Retinal pigment epithelial cell (primary cell): ENCODE measurements at regions not wholly inside any gene's neighbourhood (a gene's known extent, or its start where the extent isn't known, plus 50 kb on each side); places are given as distances from the start of the nearest gene placed in this dataset.

Experiments
- DNase-seq: peaks from one replicate; pipeline ENCODE4 v3.0.0-alpha.2; 2010; ENCODE audit warnings: low read depth
- H3K4me3 ChIP-seq: 2 replicates; pipeline ENCODE4 v1.5.1; 2011; ENCODE audit warnings: mild to moderate bottlenecking, low read length, control low read depth, moderate library complexity
- TF ChIP-seq, protein P1 (sequence below): conservative IDR thresholded peaks from 2 replicates; pipeline ENCODE4 v1.5.1; 2011; ENCODE audit warnings: low read depth, low read length, control low read depth, inconsistent platforms

DNA sequence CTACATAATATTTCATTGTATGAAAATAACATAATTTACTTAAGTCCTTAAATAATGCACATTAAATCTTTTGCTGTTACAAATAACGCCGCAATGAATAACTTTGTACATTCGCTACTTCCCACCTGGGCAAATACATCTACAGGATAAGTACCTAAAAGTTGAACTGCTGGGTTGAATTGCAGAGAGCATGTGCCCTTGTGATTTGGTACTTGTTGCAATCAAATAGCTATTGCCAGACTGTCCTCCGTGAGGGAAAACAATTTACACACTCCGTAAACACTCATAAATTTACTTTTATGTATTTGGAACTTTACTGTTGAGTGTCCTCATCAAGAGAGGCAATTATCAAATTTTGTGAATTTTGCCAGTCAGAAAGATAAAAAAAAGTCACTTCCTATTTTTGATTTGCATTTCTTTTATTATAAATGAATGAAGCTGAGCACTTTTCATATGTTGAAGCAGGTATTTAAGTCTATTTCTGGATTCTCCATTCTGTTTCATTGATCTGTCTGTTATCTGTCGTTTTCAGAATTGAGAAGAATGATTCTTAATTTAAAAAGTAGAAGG, 140.8 kb upstream of the SERTAD2 start:
- no peak overlapping the region for H3K4me3 ChIP-seq
- TF ChIP-seq, protein P1, sequence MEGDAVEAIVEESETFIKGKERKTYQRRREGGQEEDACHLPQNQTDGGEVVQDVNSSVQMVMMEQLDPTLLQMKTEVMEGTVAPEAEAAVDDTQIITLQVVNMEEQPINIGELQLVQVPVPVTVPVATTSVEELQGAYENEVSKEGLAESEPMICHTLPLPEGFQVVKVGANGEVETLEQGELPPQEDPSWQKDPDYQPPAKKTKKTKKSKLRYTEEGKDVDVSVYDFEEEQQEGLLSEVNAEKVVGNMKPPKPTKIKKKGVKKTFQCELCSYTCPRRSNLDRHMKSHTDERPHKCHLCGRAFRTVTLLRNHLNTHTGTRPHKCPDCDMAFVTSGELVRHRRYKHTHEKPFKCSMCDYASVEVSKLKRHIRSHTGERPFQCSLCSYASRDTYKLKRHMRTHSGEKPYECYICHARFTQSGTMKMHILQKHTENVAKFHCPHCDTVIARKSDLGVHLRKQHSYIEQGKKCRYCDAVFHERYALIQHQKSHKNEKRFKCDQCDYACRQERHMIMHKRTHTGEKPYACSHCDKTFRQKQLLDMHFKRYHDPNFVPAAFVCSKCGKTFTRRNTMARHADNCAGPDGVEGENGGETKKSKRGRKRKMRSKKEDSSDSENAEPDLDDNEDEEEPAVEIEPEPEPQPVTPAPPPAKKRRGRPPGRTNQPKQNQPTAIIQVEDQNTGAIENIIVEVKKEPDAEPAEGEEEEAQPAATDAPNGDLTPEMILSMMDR: no peak
- no peak for DNase-seq

DNA sequence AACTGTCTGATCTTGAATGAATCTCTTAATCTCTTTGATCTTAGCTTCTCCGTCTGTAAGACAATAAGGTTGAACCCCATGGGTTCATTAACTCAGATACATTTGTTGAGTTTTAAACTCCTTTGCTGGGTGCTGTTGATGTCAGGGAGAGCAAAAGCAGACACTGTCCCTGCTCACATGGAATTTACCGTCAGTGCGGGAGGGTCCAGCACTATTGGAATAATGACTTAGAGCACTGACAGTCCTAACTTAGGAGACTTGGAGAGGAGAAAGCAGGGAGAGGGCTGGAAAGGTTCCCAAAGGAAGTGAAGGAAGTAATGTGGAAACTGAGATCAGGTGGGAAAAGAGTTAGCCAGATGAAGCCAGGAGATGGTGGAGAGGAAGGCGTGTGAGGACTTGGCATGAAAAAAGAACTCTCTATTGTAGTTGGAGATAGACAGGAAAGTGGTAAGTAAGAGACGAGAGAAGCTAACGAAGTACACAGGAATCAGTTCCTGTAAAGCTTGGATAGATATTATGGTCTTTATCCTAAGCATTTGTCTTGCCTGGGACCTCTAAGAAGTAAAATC, 141.4 kb upstream of the SERTAD2 start:
- TF ChIP-seq, protein P1: no peak
- H3K4me3 ChIP-seq: no peak overlapping the region
- DNase-seq: no peak

DNA sequence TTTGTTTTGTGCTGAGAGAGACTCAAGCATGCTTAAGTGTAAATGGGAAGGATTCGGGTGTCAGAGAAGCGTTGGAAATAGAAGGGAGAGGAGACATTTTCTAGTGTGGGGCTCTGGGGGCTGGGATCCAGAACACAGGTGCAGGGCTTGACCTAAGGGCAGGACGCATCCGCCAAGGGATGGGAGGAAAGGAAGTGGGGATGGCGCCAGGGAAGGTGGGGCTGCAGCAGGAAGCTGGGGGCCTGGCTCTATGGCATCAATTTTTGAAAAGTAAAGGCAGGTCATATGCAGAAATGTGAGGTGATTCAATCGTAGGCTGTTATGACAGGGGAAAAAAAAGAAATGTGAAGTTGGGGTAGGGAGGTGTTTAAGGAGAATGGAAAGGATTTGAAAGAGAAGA, 143.2 kb upstream of the SERTAD2 start:
- H3K4me3 ChIP-seq: no peak overlapping the region
- no peak for DNase-seq
- TF ChIP-seq, protein P1: no peak

DNA sequence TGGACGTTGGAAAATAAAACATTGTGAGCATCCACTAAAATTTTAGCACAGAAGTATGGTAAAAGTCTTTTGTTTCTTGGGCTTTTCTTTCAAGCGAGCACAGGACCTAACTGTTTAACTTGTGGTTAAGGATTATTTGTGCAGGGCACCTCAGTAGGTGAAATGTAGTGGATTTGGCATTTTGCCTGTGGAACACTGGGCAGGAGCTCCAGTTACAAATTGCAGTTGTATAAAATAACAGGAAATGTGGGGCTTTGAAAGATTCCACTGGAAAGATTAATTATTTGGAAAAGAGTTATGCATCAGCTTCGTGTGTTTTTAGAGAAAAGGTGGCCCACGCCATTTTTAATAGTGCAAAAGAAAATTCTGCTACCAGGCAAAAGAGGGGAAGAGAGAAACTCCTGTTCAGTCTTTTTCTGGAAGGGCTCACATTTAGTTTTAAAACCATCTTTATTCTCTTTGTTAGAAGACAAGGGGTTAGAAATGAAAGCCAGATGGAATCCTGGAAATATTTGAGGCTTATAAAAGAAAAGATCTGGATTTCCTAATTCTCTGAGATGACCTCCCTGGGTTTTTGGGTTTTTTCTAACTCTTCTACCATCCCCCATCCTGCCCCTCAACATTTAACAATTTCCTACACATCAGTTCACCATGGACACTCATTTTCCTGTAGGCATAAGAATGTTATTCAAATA, 144.3 kb upstream of the SERTAD2 start:
- TF ChIP-seq, protein P1: no peak
- DNase-seq: peak; percentile 87
- H3K4me3 ChIP-seq: no peak overlapping the region

DNA sequence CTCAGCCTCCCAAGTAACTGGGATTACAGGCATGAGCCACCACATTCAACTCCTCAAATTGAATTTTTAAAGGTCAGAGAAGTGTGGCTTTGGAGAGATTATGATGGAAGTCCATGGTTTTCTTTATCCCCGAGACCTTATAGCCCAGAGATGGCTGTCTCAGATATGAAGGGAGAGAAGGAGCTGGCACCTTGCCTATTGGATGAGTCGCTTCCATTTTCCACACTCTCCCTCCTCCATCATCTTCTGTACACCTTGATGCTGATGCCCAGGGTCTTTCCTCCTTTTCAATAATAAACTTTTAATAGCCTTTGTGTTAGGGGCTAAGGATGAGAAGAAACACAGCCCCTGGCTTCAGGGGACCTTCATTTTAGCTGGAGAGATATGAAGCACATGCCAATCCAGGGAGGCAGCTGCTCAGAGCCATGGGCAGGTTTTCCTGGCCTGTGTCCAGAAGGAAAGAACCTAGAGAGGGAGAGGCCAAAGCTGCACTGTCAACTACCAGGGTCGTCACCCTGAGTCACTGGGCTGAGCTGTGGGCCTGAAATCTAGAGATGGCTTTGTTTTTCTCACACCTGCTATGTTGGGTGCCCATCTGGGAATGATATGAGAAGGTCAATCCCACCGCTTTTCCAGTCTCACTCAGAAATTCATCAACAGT, 146.0 kb upstream of the SERTAD2 start:
- DNase-seq: no peak
- TF ChIP-seq, protein P1: no peak
- H3K4me3 ChIP-seq: no peak overlapping the region

DNA sequence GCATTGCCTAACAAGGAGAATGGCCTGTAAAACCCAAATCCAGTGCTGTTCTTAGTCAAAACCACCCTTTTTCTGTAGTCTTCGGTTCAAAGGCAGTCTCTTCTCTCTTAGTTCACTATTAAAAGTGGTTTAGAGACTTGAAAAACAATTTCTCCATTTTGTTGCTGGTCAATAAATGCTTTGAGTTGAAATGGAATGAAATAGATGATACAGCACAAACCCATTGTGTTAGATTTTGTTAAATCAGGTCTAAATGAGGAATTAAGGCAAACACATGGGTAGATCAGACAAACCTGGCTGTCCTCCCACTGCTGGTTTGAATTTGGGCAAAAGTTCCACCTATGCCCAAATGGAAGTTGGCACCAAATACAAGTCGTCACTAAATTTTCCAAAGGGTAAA, 150.1 kb upstream of the SERTAD2 start:
- no peak overlapping the region for H3K4me3 ChIP-seq
- TF ChIP-seq, protein P1: no peak
- DNase-seq: no peak
